Endothelial cell of umbilical vein (primary cell): ENCODE measurements at regions not wholly inside any gene's neighbourhood (a gene's known extent, or its start where the extent isn't known, plus 50 kb on each side); places are given as distances from the start of the nearest gene placed in this dataset.

Experiments used
- BruUV-seq: library from RNA; stranded (reverse); fragments of 400-500 nt; replicated peaks from 2 replicates; lab custom pipeline; 2021; lab: Mats Ljungman, UMichigan
- CTCF ChIA-PET: fragments of 300-600, 350-600 bp; sonication (Branson Sonifier 250); formaldehyde crosslinking; loops from one replicate; lab custom pipeline; 2021; ENCODE audit warnings: antibody characterized with exemption, inconsistent platforms; lab: Charles Lee
- POLR2A ChIA-PET: fragments of 300-600, 350-600 bp; sonication (Branson Sonifier 250); formaldehyde crosslinking; loops from one replicate; lab custom pipeline; 2021; ENCODE audit warnings: antibody characterized with exemption, inconsistent platforms; lab: Charles Lee
- DNase-seq: peaks from one replicate; pipeline ENCODE4 v3.0.0-alpha.2; 2011; ENCODE audit warnings: low read depth, low spot score
- FAIRE-seq: peaks from 2 replicates; lab custom pipeline; 2011; peaks lifted over from hg19 to GRCh38; lab: Jason Lieb, UNC
- H2AFZ ChIP-seq: 2 replicates; pipeline ENCODE4 v1.6.0; 2012; ENCODE audit warnings: low read depth, low read length, control low read depth, inconsistent platforms
- H3K27ac ChIP-seq: 2 replicates; pipeline ENCODE4 v1.5.1; 2011; ENCODE audit warnings: low read depth, mild to moderate bottlenecking, control low read depth, low read length, moderate library complexity; ENCODE audit not compliant: insufficient read depth
- H3K27me3 ChIP-seq, 2 experiments: 2 replicates each; pipeline versions ENCODE4 v1.6.0 to v1.6.1; 2011; ENCODE audit warnings: low read length in 2 of 2, mixed read lengths in 1 of 2; ENCODE audit not compliant: control insufficient read depth in 2 of 2, insufficient read depth in 2 of 2
- H3K36me3 ChIP-seq, 2 experiments: 2 replicates in 1 of 2; 3 replicates in 1 of 2; pipeline ENCODE4 v1.5.1; 2011; ENCODE audit warnings: low read length in 2 of 2, mild to moderate bottlenecking in 1 of 2, moderate library complexity in 1 of 2; ENCODE audit not compliant: control insufficient read depth in 2 of 2, insufficient read depth in 2 of 2; ENCODE audit errors: extremely low read depth in 1 of 2
- H3K4me1 ChIP-seq: 3 replicates; pipeline ENCODE4 v1.5.1; 2011; ENCODE audit warnings: mild to moderate bottlenecking, low read length; ENCODE audit not compliant: control insufficient read depth, insufficient read depth; ENCODE audit errors: extremely low read depth
- H3K4me2 ChIP-seq: 2 replicates; pipeline ENCODE4 v1.6.1; 2011; ENCODE audit warnings: low read length, control low read depth, mixed read lengths; ENCODE audit not compliant: insufficient read depth
- H3K4me3 ChIP-seq, 3 experiments: fragments of 200-600 bp in 1 of 3; sonication (generic), shearing (Covaris generic) in 1 of 3; replicated peaks in 1 of 3; 2 replicates each; pipeline ENCODE4 v1.5.1; 2011 to 2016; ENCODE audit warnings: control low read depth in 3 of 3, low read length in 3 of 3, mild to moderate bottlenecking in 2 of 3, inconsistent platforms in 1 of 3, low read depth in 1 of 3, moderate library complexity in 1 of 3; ENCODE audit not compliant: insufficient read depth in 1 of 3
- H3K79me2 ChIP-seq: 2 replicates; pipeline ENCODE4 v1.6.0; 2012; ENCODE audit warnings: low read length, inconsistent platforms; ENCODE audit not compliant: control insufficient read depth, insufficient read depth
- H3K9ac ChIP-seq: replicated peaks from 2 replicates; pipeline ENCODE3; 2011; ENCODE audit warnings: low read length, control low read depth; ENCODE audit not compliant: insufficient read depth; ENCODE audit errors: extremely low read depth
- H3K9me1 ChIP-seq: replicated peaks from 3 replicates; pipeline ENCODE4 v1.6.0; 2011; ENCODE audit warnings: mild to moderate bottlenecking, low read length; ENCODE audit not compliant: control insufficient read depth, insufficient read depth; ENCODE audit errors: extremely low read depth
- H3K9me3 ChIP-seq: replicated peaks from 2 replicates; pipeline ENCODE4 v1.5.1; 2012; ENCODE audit warnings: low read length, inconsistent platforms; ENCODE audit not compliant: control insufficient read depth, insufficient read depth
- H4K20me1 ChIP-seq: replicated peaks from 2 replicates; pipeline ENCODE3; 2011; ENCODE audit warnings: mild to moderate bottlenecking, low read length; ENCODE audit not compliant: control insufficient read depth, insufficient read depth; ENCODE audit errors: extremely low read depth
- FOS ChIP-seq: IDR thresholded peaks from 2 replicates; pipeline ENCODE4 v1.6.1; 2011; ENCODE audit warnings: mild to moderate bottlenecking, low read length, moderate library complexity, borderline replicate concordance; ENCODE audit not compliant: insufficient read depth
- GATA2 ChIP-seq: IDR thresholded peaks from 2 replicates; pipeline ENCODE4 v1.7.0; 2011; ENCODE audit warnings: low read depth, mild to moderate bottlenecking, moderate library complexity, mixed read lengths, low read length; ENCODE audit not compliant: insufficient read length, insufficient read depth
- JUN ChIP-seq: IDR thresholded peaks from 2 replicates; pipeline ENCODE4 v1.6.1; 2011; ENCODE audit warnings: borderline replicate concordance, low read depth; ENCODE audit not compliant: insufficient read length, insufficient read depth
- MYC ChIP-seq: IDR thresholded peaks from one replicate; pipeline ENCODE4 v1.6.1; 2011; ENCODE audit warnings: mild to moderate bottlenecking, low read depth, low read length
- POLR2A ChIP-seq: IDR thresholded peaks from 2 replicates; pipeline ENCODE4 v1.6.1; 2012; ENCODE audit warnings: low read depth, mild to moderate bottlenecking, control low read depth, low read length
- dilution Hi-C: fragments of 300-500 bp; cut with MboI; formaldehyde crosslinking; loops from one replicate; pipeline ENCODE4 v1.15.0; 2019; ENCODE audit warnings: low sequenced_read_pairs; ENCODE audit not compliant: extremely low pct_ligation_motif_present
- intact Hi-C: fragments of 100-400 bp; cut with micrococcal nuclease; formaldehyde crosslinking; loops from one replicate; pipeline ENCODE4 v1.10.0; 2022
- TF ChIP-seq, protein P1 (sequence below): IDR thresholded peaks from 2 replicates; pipeline ENCODE4 v1.6.1; 2011; ENCODE audit not compliant: insufficient read depth, insufficient read length

DNA sequence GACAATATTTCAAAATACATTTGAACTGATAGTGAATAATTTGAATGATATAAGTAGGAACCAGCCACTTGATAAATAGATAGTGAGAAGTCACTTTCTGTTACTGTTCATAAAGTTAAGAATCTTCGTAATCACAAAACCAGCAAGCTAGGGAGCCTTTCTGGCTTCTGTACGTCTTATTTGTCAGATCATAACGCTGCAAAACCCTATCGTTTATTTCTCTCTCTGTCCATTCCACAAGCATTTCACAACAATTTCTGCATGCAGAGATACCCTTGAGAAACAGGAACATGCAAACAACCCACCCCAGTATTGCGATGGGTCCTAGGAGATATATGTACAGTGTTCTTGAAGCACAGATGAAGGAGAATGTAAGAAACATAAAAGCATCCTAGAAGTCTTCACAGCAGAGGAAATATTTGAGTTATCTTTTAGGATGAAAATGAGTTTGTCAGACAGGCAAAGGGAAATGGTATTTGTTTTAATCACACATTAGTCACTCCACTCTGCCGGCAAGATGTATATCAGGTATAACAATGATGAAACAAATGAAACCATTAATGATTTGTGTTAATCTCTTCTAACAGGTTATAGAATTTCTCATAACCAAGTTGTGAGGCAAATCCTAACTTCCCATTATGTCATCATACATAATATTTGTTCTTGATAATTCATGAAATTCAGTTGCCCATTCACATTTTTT is 668.7 kb upstream of the FTMT start:
- Histone ChIP-seq H3K9me3 (no peaks in the 10 kb centered on the region), H3K4me2 (peak overlapping the region; percentile 45), H3K4me3 (no peak overlapping the region), H3K27me3 (no peaks in the 10 kb centered on the region), H3K27ac (peak overlapping the region; percentile 15), H3K4me1 (peaks cover 18% of the 10 kb centered on the region), H3K9ac (peak overlapping the region; percentile 19), H4K20me1 (no peaks in the 10 kb centered on the region), H3K79me2 (no peaks in the 10 kb centered on the region), H3K9me1 (no peaks in the 10 kb centered on the region), H2AFZ (peak overlapping the region; percentile 4), H3K36me3 (no peaks in the 10 kb centered on the region)
- POLR2A ChIA-PET = no interaction called here
- CTCF ChIA-PET = interaction anchor here (0.8 kb wide), 1 partner anchor 44 kb away, joined by 4 read pairs; no protein-coding TSS in a partner anchor
- intact Hi-C loops (loop anchor here (1.0 kb wide), 3 partner anchors 9 to 69 kb away; no protein-coding TSS in a partner anchor), dilution Hi-C loops (no loop called here)
- peak; percentile 62 for DNase-seq
- TSS peak; percentile 95 for BruUV-seq
- peak; percentile 73 for FAIRE-seq
- TF ChIP-seq MYC (no peak), JUN (peak; percentile 45), GATA2 (peak; percentile 97), FOS (peak; percentile 78)

DNA sequence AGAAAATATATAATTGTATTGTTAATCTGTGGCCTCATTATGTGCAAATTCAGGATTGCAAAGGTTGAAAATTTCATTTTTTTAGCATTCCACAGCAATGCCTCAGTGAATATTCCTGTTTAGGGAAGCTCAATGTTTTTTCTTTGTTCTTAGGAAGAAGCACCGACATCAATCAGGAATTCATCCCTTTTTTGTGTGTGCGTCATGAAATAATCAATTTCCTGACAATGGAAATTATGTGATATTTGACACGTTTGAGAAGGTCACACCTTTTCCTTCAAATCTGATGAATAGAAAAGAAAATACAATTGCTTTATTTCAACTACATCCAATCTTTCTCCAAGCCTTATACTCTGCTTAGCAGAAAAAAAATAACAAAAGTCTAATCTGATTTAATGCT is 662.8 kb upstream of the FTMT start:
- H3K4me1 ChIP-seq = peaks cover 25% of the 10 kb centered on the region
- no peaks in the 10 kb centered on the region for H3K9me1 ChIP-seq
- H3K27me3 ChIP-seq = no peaks in the 10 kb centered on the region
- H3K27ac ChIP-seq = peak overlapping the region; percentile 69
- H3K4me3 ChIP-seq = no peak overlapping the region
- no TSS peak for BruUV-seq
- DNase-seq (peak; percentile 21), FAIRE-seq (no peak)
- H3K4me2 ChIP-seq = peak overlapping the region; percentile 48
- no peaks in the 10 kb centered on the region for H3K36me3 ChIP-seq
- TF ChIP-seq, protein P1, sequence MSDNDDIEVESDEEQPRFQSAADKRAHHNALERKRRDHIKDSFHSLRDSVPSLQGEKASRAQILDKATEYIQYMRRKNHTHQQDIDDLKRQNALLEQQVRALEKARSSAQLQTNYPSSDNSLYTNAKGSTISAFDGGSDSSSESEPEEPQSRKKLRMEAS = no peak
- TF ChIP-seq POLR2A = no peak
- peak; percentile 58 for TF ChIP-seq GATA2
- TF ChIP-seq FOS = peak; percentile 72
- intact Hi-C loops = loop anchor here (1.0 to 5.0 kb wide), 5 partner anchors 51 to 888 kb away; partner anchors contain the start of genes LOX and SRFBP1
- no peak overlapping the region for H3K9ac ChIP-seq
- no peaks in the 10 kb centered on the region for H3K9me3 ChIP-seq
- ChIA-PET POLR2A (no interaction called here), CTCF (interaction anchor here (0.7 to 1.4 kb wide), 2 partner anchors 18 to 887 kb away, joined by 3 read pairs; no protein-coding TSS in a partner anchor)
- no peak overlapping the region for H2AFZ ChIP-seq
- H4K20me1 ChIP-seq = no peaks in the 10 kb centered on the region
- no peaks in the 10 kb centered on the region for H3K79me2 ChIP-seq
- dilution Hi-C loops = no loop called here
